Neural cell (in vitro differentiated cells): ENCODE measurements at regions not wholly inside any gene's neighbourhood (a gene's known extent, or its start where the extent isn't known, plus 50 kb on each side); places are given as distances from the start of the nearest gene placed in this dataset.

Experiments used
- CTCF ChIP-seq: fragments of 450-650 bp; IDR thresholded peaks from 2 replicates; pipeline ENCODE4 v1.5.1; 2014; ENCODE audit warnings: antibody characterized with exemption, mild to moderate bottlenecking, moderate library complexity; ENCODE audit not compliant: poor library complexity, severe bottlenecking
- TAF1 ChIP-seq: IDR thresholded peaks from 2 replicates; pipeline ENCODE4 v1.6.1; 2012; ENCODE audit warnings: low read depth

- no peak for TF ChIP-seq CTCF
- TF ChIP-seq TAF1 = no peak
Observed at GRCh38 chr4:97334348-97334747, 808.9 kb downstream of the STPG2 start.
